Fibroblast of lung (primary cell): ENCODE measurements at regions not wholly inside any gene's neighbourhood (a gene's known extent, or its start where the extent isn't known, plus 50 kb on each side); places are given as distances from the start of the nearest gene placed in this dataset.
A peak's percentile ranks its signal among the peaks of the same experiment; 100 is the strongest.
"Not testable (repeated sequence)": the region's sequence is repeated elsewhere in the genome, so short reads cannot be mapped to it uniquely, and the experiment has no call there.

Experiments used
- DNase-seq, 2 donors: peaks; one replicate each; pipeline versions ENCODE4 v3.0.0 to v3.0.0-alpha.2; 2010; ENCODE audit warnings: low read depth in 2 of 2
- H2AFZ ChIP-seq: 2 replicates; pipeline ENCODE4 v1.5.1; 2012; ENCODE audit warnings: low read length, control low read depth, inconsistent platforms
- H3K27ac ChIP-seq: 2 replicates; pipeline ENCODE4 v1.5.1; 2011; ENCODE audit warnings: low read length, control low read depth; ENCODE audit not compliant: insufficient read depth
- H3K27me3 ChIP-seq: 2 replicates; pipeline ENCODE4 v1.5.1; 2011; ENCODE audit warnings: mild to moderate bottlenecking, low read length; ENCODE audit not compliant: control insufficient read depth, insufficient read depth
- H3K36me3 ChIP-seq: 2 replicates; pipeline ENCODE4 v1.5.1; 2011; ENCODE audit warnings: low read length; ENCODE audit not compliant: control insufficient read depth, insufficient read depth
- H3K4me1 ChIP-seq: 2 replicates; pipeline ENCODE4 v1.5.1; 2011; ENCODE audit warnings: low read length; ENCODE audit not compliant: control insufficient read depth, insufficient read depth; ENCODE audit errors: extremely low read depth
- H3K4me2 ChIP-seq: 2 replicates; pipeline ENCODE4 v1.5.1; 2011; ENCODE audit warnings: low read length, control low read depth; ENCODE audit not compliant: insufficient read depth; ENCODE audit errors: extremely low read depth
- H3K4me3 ChIP-seq, 4 experiments: fragments of 200-600 bp in 1 of 4; sonication (generic) in 1 of 4; replicated peaks in 1 of 4; 2 replicates each; pipeline ENCODE4 v1.5.1; 2011 to 2016; ENCODE audit warnings: low read length in 4 of 4, low read depth in 3 of 4, mild to moderate bottlenecking in 3 of 4, control low read depth in 2 of 4, inconsistent platforms in 1 of 4, mixed read lengths in 1 of 4; ENCODE audit not compliant: insufficient read depth in 1 of 4; ENCODE audit errors: control extremely low read depth in 1 of 4
- H3K79me2 ChIP-seq: 2 replicates; pipeline ENCODE4 v1.5.1; 2012; ENCODE audit warnings: mild to moderate bottlenecking, low read length, inconsistent platforms; ENCODE audit not compliant: control insufficient read depth, insufficient read depth
- H3K9ac ChIP-seq: 2 replicates; pipeline ENCODE4 v1.5.1; 2011; ENCODE audit warnings: mild to moderate bottlenecking, low read length, control low read depth; ENCODE audit not compliant: insufficient read depth
- H3K9me3 ChIP-seq: 2 replicates; pipeline ENCODE4 v1.5.1; 2012; ENCODE audit warnings: low read depth, low read length; ENCODE audit not compliant: control insufficient read depth, insufficient read depth
- H4K20me1 ChIP-seq: 2 replicates; pipeline ENCODE4 v1.5.1; 2011; ENCODE audit warnings: low read length; ENCODE audit not compliant: control insufficient read depth, insufficient read depth; ENCODE audit errors: extremely low read depth
- EZH2 ChIP-seq: IDR thresholded peaks from 2 replicates; pipeline ENCODE4 v1.5.1; 2012; ENCODE audit warnings: low read length, control low read depth, mild to moderate bottlenecking; ENCODE audit errors: missing control alignments
- TF ChIP-seq, protein P1 (sequence below), 2 donors: IDR thresholded peaks in 1 of 2; conservative IDR thresholded peaks in 1 of 2; 1 replicate in 1 of 2; 2 replicates in 1 of 2; pipeline ENCODE4 v1.5.1; 2011 to 2012; ENCODE audit warnings: low read length in 2 of 2, control low read depth in 1 of 2, inconsistent platforms in 1 of 2, low read depth in 1 of 2, mild to moderate bottlenecking in 1 of 2

- Histone ChIP-seq H3K27ac (no peak overlapping the region), H3K79me2 (no peaks in the 10 kb centered on the region), H3K27me3 (no peaks in the 10 kb centered on the region), H3K9ac (no peak overlapping the region), H3K4me2 (no peak overlapping the region), H3K4me3 (no peak overlapping the region), H3K4me1 (no peaks in the 10 kb centered on the region), H2AFZ (no peak overlapping the region), H4K20me1 (no peaks in the 10 kb centered on the region), H3K9me3 (no peaks in the 10 kb centered on the region), H3K36me3 (no peaks in the 10 kb centered on the region)
- DNase-seq: no peak
- TF ChIP-seq EZH2: no peak
- TF ChIP-seq, protein P1, sequence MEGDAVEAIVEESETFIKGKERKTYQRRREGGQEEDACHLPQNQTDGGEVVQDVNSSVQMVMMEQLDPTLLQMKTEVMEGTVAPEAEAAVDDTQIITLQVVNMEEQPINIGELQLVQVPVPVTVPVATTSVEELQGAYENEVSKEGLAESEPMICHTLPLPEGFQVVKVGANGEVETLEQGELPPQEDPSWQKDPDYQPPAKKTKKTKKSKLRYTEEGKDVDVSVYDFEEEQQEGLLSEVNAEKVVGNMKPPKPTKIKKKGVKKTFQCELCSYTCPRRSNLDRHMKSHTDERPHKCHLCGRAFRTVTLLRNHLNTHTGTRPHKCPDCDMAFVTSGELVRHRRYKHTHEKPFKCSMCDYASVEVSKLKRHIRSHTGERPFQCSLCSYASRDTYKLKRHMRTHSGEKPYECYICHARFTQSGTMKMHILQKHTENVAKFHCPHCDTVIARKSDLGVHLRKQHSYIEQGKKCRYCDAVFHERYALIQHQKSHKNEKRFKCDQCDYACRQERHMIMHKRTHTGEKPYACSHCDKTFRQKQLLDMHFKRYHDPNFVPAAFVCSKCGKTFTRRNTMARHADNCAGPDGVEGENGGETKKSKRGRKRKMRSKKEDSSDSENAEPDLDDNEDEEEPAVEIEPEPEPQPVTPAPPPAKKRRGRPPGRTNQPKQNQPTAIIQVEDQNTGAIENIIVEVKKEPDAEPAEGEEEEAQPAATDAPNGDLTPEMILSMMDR (conservative IDR thresholded peaks at IDR 0.05 in 1 of 2, IDR thresholded peaks at IDR 0.05 in 1 of 2; ENCODE audit: low read depth in 1 of 2, low read length in 2 of 2): no peak
Measured at GRCh38 chr3:110436209-110436608, 635.4 kb upstream of the NECTIN3 start.

DNA sequence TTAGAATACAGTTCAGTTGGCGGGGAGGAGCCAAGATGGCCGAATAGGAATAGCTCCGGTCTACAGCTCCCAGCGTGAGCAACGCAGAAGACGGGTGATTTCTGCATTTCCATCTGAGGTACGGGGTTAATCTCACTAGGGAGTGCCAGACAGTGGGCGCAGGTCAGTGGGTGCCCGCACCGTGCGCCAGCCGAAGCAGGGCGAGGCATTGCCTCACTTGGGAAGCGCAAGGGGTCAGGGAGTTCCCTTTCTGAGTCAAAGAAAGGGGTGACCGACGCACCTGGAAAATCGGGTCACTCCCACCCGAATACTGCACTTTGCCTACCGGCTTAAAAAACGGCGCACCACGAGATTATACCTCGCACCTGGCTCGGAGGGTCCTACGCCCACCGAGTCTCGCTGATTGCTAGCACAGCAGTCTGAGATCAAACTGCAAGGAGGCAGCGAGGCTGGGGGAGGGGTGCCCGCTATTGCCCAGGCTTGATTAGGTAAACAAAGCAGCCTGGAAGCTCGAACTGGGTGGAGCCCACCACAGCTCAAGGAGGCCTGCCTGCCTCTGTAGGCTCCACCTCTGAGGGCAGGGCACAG, 631.5 kb upstream of the NECTIN3 start:
- not testable (repeated sequence) for H3K9ac ChIP-seq, DNase-seq, H3K27me3 ChIP-seq, H2AFZ ChIP-seq, H4K20me1 ChIP-seq, H3K9me3 ChIP-seq, H3K79me2 ChIP-seq, H3K36me3 ChIP-seq, H3K27ac ChIP-seq, H3K4me2 ChIP-seq, H3K4me1 ChIP-seq, H3K4me3 ChIP-seq

DNA sequence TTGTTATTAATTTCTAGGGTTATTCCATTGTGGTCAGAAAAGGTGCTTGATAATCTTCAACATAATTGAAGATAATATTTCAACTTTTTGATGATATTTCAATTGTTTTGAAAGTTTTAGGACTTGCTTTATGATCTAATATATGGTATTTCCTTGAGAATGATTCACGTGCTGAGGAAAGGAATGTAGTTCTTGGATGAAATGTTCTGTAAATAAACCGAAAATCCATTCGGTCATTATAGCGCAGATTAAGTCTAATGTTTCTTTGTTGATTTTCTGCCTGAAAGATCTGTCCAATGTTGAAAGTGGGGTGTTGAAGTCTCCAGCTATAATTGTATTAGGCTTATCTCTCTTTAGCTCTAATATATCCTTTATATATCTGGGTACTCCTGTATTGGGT, 617.5 kb upstream of the NECTIN3 start:
- no peak for TF ChIP-seq EZH2
- TF ChIP-seq, protein P1 (conservative IDR thresholded peaks at IDR 0.05 in 1 of 2, IDR thresholded peaks at IDR 0.05 in 1 of 2; ENCODE audit: low read depth in 1 of 2, low read length in 2 of 2): no peak
- H3K79me2 ChIP-seq: no peaks in the 10 kb centered on the region
- peak in 1 of 2 donors; percentile 53 for DNase-seq
- no peaks in the 10 kb centered on the region for H3K36me3 ChIP-seq
- H3K9ac ChIP-seq: no peak overlapping the region
- H3K27me3 ChIP-seq: no peaks in the 10 kb centered on the region
- no peak overlapping the region for H3K27ac ChIP-seq
- no peak overlapping the region for H3K4me3 ChIP-seq
- H3K4me1 ChIP-seq: no peaks in the 10 kb centered on the region
- H4K20me1 ChIP-seq: no peaks in the 10 kb centered on the region
- no peaks in the 10 kb centered on the region for H3K9me3 ChIP-seq
- H3K4me2 ChIP-seq: no peak overlapping the region
- H2AFZ ChIP-seq: no peak overlapping the region
